Ecto neural progenitor cell (in vitro differentiated cells): ENCODE measurements at regions not wholly inside any gene's neighbourhood (a gene's known extent, or its start where the extent isn't known, plus 50 kb on each side); places are given as distances from the start of the nearest gene placed in this dataset.
A peak's percentile ranks its signal among the peaks of the same experiment; 100 is the strongest.

ENCODE experiments used
- DNase-seq: peaks from one replicate; pipeline ENCODE4 v3.0.0-alpha.2; 2018; ENCODE audit warnings: low spot score

DNA sequence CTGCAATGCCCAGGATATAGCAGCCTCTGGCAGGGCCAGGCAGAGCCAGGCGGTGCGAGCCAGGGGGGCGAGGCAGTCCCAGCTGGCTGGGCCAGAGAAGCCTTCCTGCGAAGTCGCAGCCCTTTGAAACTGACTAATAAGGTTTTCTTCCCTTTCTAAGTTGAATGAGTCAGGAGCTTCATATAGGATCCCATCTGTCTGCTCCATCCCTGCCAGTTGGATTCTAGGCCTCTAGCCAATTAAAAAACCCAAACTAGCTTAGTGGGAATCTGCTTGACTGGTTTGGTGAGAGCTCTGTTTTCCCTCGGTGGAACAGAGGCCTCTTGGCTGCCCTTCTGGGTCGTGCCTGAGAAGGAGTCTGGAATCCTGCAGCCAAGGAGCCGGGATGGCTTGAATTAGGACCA is 70.1 kb upstream of the RAPGEF1 start:
- no peak for DNase-seq

GRCh38 chr9:131808291-131808690 is 68.4 kb upstream of the RAPGEF1 start:
- no peak for DNase-seq

GRCh38 chr9:131807144-131807983 is 67.5 kb upstream of the RAPGEF1 start:
- DNase-seq, result peak; percentile 74

- no peak for DNase-seq
Measured at GRCh38 chr9:131805803-131806202, 65.9 kb upstream of the RAPGEF1 start.

- no peak for DNase-seq
Measured at GRCh38 chr9:131804826-131805225, 65.0 kb upstream of the RAPGEF1 start.

DNA sequence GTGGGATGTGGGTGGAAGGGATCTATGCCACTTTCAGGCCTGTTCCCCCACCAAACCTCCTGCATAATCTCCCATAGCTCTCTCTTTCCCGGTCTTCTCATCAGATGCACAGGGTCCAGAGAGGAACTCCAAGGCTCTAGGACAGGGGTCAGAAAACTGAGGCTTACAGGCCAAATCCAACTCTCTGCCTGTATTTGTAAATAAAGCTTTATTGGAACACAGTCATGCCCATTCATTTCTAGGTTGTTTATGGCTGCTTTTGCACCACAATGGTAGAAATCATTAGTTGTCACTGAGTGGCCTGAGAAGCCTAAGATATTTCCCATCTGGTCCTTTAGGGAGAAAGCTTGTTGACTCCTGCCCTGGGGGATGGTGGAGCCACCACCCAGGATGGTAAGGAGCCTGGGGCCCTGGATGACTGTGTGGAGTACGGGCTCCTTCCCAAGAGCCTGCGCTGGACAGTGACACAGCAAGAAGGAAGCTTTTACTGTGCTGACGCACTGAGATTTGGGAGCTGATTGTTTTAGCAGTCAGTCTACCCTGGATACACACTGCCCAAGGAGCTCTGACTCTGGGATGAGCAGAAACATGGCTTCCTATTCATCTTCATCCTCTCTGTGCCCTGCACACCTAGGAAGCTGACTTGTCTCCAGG is 64.0 kb upstream of the RAPGEF1 start:
- DNase-seq, result no peak

DNA sequence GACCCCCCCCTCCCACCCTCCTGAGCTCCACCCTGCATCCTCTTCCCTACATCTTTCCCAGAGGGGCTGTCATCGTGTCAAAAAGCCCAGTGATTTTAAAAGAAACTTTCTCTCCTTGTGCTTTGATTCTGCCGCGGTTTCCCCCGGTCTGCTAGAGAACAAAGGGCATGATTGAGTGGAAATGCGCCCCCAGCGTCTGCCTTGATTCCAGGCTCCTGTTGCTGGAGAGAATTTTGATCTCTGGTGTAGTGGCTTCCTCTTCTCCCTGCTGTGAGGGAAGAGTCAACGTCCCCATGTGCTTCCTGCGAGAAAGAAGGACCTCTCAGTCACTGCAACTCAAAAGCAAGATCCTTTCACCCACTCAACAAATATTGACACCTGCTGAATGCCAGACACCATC is 61.9 kb upstream of the RAPGEF1 start:
- DNase-seq, result no peak

DNA sequence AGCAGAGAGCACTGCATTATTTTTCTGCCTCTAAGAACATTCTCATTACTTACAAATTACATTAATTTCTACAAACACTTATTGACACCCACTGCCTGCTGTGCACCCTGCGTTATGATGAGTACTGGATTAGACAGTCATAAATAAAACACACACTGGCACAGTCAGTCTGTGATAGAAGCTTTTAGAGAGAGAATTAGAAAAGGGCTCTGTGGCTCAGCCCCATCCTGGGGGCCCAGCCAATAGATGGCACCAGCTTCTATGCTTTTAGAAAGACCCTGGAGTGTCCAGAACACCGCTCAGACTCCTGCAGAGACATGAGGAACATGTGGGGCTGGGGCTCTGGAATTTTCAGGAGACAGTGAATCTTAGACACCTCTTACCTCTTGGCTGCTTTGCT is 61.0 kb upstream of the RAPGEF1 start:
- DNase-seq, result no peak

- no peak for DNase-seq
Measured at GRCh38 chr9:131800366-131800765, 60.5 kb upstream of the RAPGEF1 start.

DNA sequence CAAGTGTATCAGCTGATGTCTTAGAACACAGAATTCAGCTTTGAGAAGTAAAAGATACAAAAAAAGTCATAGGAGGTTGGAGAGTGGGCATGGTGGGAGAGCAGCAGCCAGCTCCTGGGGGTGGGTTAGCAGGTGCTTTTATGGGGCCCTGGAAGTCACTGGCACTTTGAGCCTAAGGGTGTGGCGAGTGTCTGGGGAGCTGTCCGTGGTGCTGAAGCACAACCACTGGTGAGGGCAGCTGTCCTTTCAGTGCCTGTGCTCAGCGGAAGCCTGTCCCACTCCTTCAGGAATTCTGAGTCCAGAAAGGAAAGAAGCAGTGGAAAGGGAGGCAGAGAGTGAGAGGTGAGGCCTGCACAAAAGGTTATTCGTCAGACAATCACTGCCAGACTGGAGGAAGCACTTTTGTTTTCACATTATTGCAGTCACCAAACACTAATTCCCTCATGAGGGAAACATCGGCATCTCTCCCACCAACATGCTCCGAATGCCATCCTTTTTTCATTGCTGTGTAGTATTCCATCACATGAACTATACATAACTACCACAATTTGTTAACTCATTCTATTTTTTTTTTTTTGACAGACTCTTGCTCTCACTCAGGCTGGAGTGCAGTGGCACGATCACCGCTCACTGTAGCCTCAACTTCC is 59.4 kb upstream of the RAPGEF1 start:
- peak; percentile 86 for DNase-seq

DNA sequence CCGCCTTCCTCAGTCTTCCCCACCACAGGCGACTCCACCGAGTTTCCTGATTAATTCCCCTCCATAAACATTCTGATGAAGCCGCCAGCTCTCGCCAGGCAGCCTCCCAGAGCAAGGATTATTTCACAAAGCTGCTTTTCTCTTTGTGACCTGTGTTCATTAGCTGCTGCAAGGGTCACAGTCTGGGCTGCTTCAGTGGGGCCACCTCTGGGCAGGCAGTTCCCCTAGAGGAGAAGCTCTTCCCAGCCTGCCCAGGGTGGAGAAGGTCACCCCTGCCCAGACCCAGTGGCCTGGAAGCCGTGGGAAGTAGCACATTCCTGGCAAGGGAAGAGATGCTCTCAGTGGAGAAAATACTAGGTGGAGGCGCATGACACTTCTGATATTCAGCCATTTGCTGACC is 58.4 kb upstream of the RAPGEF1 start:
- no peak for DNase-seq

DNA sequence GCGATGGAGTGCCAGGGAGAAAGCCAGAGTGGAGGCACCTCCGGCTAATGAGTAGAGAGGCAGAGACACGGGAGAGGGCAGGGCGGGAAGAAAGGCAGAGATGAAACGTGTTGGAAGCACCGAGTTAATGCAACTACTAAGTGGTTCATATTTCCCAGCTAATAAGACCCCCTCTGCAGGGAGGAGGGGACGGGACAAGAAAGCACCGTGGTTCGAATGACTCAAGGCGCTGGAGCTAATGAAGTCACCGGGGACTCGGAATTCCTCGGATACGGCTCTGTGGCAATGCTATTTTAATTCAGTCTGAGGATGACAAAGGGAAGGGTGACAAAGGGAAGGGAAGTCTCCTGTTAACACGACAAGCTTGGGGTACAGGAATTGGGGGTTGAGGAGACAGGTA is 54.5 kb upstream of the RAPGEF1 start:
- DNase-seq, result no peak

DNA sequence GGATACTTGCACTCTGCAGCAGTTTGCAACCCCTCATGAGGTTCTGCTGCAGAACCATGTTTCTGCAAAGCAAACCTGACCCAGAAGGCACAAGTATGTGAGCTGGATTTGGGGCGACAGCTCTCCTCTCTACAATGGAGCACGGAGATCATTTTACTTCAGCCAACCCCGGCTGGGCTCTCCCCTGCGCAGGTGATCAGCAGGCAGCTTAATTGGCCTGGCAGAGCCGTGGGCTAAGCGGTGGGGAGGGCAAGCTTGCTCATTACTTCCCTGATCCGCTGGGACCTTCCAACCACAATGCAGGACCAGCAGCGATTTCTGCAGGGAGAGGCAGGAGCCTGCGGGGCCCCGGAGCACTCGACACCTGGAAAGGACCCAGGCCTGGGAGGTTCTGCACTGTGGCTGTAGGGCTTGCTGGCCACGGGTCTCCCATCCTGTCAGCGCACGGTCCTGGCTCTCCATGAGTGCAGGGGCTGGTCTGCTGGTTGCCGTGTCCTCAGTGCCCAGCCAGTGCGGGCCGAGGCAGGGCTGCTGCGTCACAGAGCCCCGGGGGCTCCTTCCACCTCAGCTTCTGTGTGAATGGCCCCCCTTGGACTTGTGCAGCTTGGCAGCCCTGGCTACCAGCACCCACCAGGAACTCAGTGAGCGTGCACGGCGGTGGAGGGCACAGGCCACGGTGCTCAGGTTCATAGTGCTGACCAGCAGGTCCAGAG is 51.8 kb upstream of the RAPGEF1 start:
- DNase-seq, result no peak
